ENCODE measurements at regions not wholly inside any gene's neighbourhood (a gene's known extent, or its start where the extent isn't known, plus 50 kb on each side); places are given as distances from the start of the nearest gene placed in this dataset.
A peak's percentile ranks its signal among the peaks of the same experiment; 100 is the strongest.

GRCh38 chr5:14983666-14984441 is 112.3 kb upstream of the ANKH start:
- Histone ChIP-seq H3K27ac (no peak overlapping the region), H3K4me3 (no peak overlapping the region), H3K4me1 (no peaks in the 10 kb centered on the region), H3K27me3 (no peaks in the 10 kb centered on the region), H3K9me3 (no peaks in the 10 kb centered on the region), H3K36me3 (no peaks in the 10 kb centered on the region)
- FAIRE-seq = no peak
- no peak for ATAC-seq
- no peak for DNase-seq
- intact Hi-C loops (cut with DNase I) = no loop called here
- no peak for TF ChIP-seq CTCF (IDR thresholded peaks at IDR 0.05)
- 77 to 78% methylated on average over 6 of the region's 6 CpGs for WGBS, 2 donors

- H3K4me3 ChIP-seq = no peak overlapping the region
- TF ChIP-seq CTCF (IDR thresholded peaks at IDR 0.05) = no peak
- DNase-seq (no peak), FAIRE-seq (no peak), ATAC-seq (no peak)
- no peaks in the 10 kb centered on the region for H3K9me3 ChIP-seq
- no peaks in the 10 kb centered on the region for H3K36me3 ChIP-seq
- no peaks in the 10 kb centered on the region for H3K27me3 ChIP-seq
- H3K27ac ChIP-seq = no peak overlapping the region
- 91% methylated on average over 2 of the region's 2 CpGs for WGBS, 2 donors
- intact Hi-C loops (cut with DNase I) = no loop called here
- H3K4me1 ChIP-seq = no peaks in the 10 kb centered on the region
Measured at GRCh38 chr5:14980698-14981097, 109.1 kb upstream of the ANKH start.

DNA sequence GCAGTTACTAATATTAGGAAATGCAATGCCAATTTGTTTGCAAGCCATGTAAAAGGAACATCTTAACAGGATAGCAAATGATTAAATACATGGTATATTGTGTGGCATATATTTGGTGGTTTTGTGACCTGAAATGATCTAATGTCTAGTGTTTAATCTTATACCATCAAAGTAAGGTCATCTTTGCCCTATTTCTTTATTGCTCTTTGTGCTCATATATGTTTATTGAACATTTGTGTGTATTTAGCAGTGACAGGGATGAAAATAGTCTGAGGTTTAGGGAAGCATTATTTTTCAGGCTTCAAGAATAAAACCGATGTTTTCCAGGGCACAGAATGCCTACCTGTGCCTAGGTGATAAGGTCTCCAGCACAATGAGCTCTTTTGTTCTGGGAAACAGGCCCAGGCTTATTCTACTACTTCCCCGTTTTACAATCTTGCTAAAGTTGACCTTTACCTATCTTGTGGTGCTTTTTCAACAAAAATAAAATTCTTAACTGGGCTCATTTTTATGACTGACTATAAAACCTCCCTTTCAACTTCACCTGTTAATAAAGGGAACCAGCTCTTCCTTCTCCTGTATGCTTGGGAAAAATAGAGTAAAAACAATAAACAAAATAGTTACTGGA is 105.6 kb upstream of the ANKH start:
- Histone ChIP-seq H3K27ac (peak overlapping the region in 2 of 4 donors; percentile 4 to 58), H3K9me3 (no peaks in the 10 kb centered on the region), H3K27me3 (no peaks in the 10 kb centered on the region), H3K4me1 (no peaks in the 10 kb centered on the region), H3K36me3 (no peaks in the 10 kb centered on the region), H3K4me3 (no peak overlapping the region)
- ATAC-seq (peak in 3 of 4 donors; percentile 77 to 90 (median 78)), DNase-seq (no peak), FAIRE-seq (peak; percentile 29)
- intact Hi-C loops (cut with DNase I) = no loop called here
- WGBS, 2 donors = 14 to 17% methylated on average over 2 of the region's 2 CpGs
- no peak for TF ChIP-seq CTCF (IDR thresholded peaks at IDR 0.05)

DNA sequence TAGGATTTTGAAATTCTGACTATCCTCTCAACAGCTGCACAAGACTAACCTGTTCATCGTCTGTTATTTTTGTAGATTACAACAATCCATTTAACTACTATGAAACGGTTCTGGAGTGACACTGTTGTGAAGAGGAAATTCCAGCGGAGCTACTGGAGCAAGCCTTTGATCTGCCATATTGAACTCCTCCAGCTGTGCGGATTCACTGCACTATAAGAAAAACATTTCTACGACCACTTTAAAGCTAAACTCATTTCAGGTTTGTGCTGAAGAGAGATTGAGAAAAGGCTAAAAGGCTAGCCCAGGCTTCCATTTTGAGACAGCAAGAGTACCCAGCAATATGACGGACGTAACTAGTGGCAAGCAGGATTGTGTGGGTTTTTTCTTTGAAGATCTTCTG is 104.9 kb upstream of the ANKH start:
- 82 to 88% methylated on average over 7 of the region's 7 CpGs for WGBS, 2 donors
- intact Hi-C loops (cut with DNase I) = no loop called here
- no peak overlapping the region for H3K4me3 ChIP-seq
- no peaks in the 10 kb centered on the region for H3K36me3 ChIP-seq
- DNase-seq = no peak
- no peaks in the 10 kb centered on the region for H3K9me3 ChIP-seq
- no peak for FAIRE-seq
- ATAC-seq = no peak
- peak overlapping the region in 1 of 4 donors; percentile 4 for H3K27ac ChIP-seq
- H3K27me3 ChIP-seq = no peaks in the 10 kb centered on the region
- no peak for TF ChIP-seq CTCF (IDR thresholded peaks at IDR 0.05)
- no peaks in the 10 kb centered on the region for H3K4me1 ChIP-seq

GRCh38 chr5:14971873-14972272 is 100.3 kb upstream of the ANKH start:
- H3K27me3 ChIP-seq = no peaks in the 10 kb centered on the region
- intact Hi-C loops (cut with DNase I) = no loop called here
- no peaks in the 10 kb centered on the region for H3K4me1 ChIP-seq
- FAIRE-seq (no peak), DNase-seq (no peak), ATAC-seq (no peak)
- H3K27ac ChIP-seq = no peak overlapping the region
- H3K9me3 ChIP-seq = no peaks in the 10 kb centered on the region
- H3K36me3 ChIP-seq = no peaks in the 10 kb centered on the region
- no peak for TF ChIP-seq CTCF (IDR thresholded peaks at IDR 0.05)
- WGBS, 2 donors = 87 to 88% methylated on average over 3 of the region's 3 CpGs
- no peak overlapping the region for H3K4me3 ChIP-seq
